Gastroesophageal sphincter (tissue), 4 donors: ENCODE measurements at regions not wholly inside any gene's neighbourhood (a gene's known extent, or its start where the extent isn't known, plus 50 kb on each side); places are given as distances from the start of the nearest gene placed in this dataset.

Source experiments
- ATAC-seq: fragments of 150-250 bp; one replicate; pipeline ENCODE4 v1.9.1; 2016; ENCODE audit warnings: mild to moderate bottlenecking, moderate library complexity
- H3K27ac ChIP-seq, 4 donors: fragments of 200-600 bp; sonication (generic) in 3 of 4; 1 replicate in 3 of 4; 2 replicates in 1 of 4; pipeline ENCODE4 v1.5.1; 2016 to 2019
- H3K27me3 ChIP-seq: fragments of 200-600 bp; sonication (generic); one replicate; pipeline ENCODE4 v1.5.1; 2019
- H3K36me3 ChIP-seq, 2 donors: fragments of 200-600 bp; sonication (generic); one replicate each; pipeline ENCODE4 v1.5.1; 2019; ENCODE audit warnings: control low read depth in 1 of 2
- H3K4me1 ChIP-seq, 3 donors: fragments of 200-600 bp; sonication (generic); 1 replicate in 2 of 3; 2 replicates in 1 of 3; pipeline ENCODE4 v1.5.1; 2016 to 2019; ENCODE audit warnings: control low read depth in 2 of 3
- H3K4me3 ChIP-seq, 2 donors: fragments of 200-600 bp; sonication (generic); one replicate each; pipeline ENCODE4 v1.5.1; 2019; ENCODE audit warnings: mild to moderate bottlenecking in 1 of 2, moderate library complexity in 1 of 2
- H3K9me3 ChIP-seq, 3 donors: fragments of 200-600 bp; sonication (generic); one replicate each; pipeline ENCODE4 v1.5.1; 2017 to 2019; ENCODE audit warnings: control low read depth in 2 of 3
- EP300 ChIP-seq: sonication (generic); formaldehyde crosslinking; IDR thresholded peaks from one replicate; pipeline ENCODE4 v1.6.1; 2017; ENCODE audit warnings: antibody characterized with exemption, mild to moderate bottlenecking
- POLR2A ChIP-seq, 2 donors: fragments of 450-650 bp; IDR thresholded peaks; one replicate each; pipeline ENCODE4 v1.6.1; 2017; ENCODE audit warnings: antibody characterized with exemption in 2 of 2, mild to moderate bottlenecking in 2 of 2, moderate library complexity in 1 of 2
- POLR2AphosphoS5 ChIP-seq: sonication (generic); formaldehyde crosslinking; IDR thresholded peaks from one replicate; pipeline ENCODE4 v1.6.1; 2017; ENCODE audit warnings: antibody characterized with exemption
- WGBS, 2 donors: methylation state at CpG; one replicate each; pipeline ENCODE4 v1.1.5; 2018; ENCODE audit warnings: low coverage in 1 of 2; 5-methylcytosine and 5-hydroxymethylcytosine counted together
- TF ChIP-seq, protein P1 (sequence below), 4 experiments: fragments of 200-600 bp in 2 of 4; fragments of 450-650 bp in 2 of 4; sonication (generic) in 1 of 4; IDR thresholded peaks; one replicate each; pipeline ENCODE4 v1.5.1; 2017 to 2019; ENCODE audit warnings: antibody characterized with exemption in 4 of 4, mild to moderate bottlenecking in 2 of 4, moderate library complexity in 2 of 4

DNA sequence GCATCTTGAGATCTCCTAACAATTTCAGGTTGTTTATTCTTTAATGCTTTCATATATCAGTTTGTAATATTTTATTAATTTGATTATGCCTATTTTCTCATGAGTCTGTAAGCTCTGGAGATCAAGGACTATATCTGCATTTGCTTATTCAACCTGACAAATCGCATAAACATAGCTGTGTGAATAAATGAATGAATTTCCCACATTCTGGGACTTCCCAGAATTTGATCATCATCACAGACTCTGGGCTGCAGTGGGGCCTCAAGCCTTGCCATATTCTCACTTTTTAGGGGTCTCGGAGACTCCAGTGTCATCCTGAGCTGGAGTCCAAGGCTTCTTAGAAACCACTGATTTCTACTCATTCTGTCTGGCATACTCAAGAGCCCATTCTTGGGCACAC, 180.5 kb downstream of the DAD1 start:
- Histone ChIP-seq H3K4me1 (no peaks in the 10 kb centered on the region), H3K27me3 (no peaks in the 10 kb centered on the region), H3K36me3 (no peaks in the 10 kb centered on the region), H3K27ac (no peak overlapping the region), H3K9me3 (no peaks in the 10 kb centered on the region), H3K4me3 (no peak overlapping the region)
- ATAC-seq: no peak
- 100% methylated on average over 1 of the region's 2 CpGs for WGBS, 2 donors
- TF ChIP-seq POLR2A (IDR thresholded peaks at IDR 0.05) (no peak), POLR2AphosphoS5 (no peak), EP300 (no peak)
- TF ChIP-seq, protein P1, sequence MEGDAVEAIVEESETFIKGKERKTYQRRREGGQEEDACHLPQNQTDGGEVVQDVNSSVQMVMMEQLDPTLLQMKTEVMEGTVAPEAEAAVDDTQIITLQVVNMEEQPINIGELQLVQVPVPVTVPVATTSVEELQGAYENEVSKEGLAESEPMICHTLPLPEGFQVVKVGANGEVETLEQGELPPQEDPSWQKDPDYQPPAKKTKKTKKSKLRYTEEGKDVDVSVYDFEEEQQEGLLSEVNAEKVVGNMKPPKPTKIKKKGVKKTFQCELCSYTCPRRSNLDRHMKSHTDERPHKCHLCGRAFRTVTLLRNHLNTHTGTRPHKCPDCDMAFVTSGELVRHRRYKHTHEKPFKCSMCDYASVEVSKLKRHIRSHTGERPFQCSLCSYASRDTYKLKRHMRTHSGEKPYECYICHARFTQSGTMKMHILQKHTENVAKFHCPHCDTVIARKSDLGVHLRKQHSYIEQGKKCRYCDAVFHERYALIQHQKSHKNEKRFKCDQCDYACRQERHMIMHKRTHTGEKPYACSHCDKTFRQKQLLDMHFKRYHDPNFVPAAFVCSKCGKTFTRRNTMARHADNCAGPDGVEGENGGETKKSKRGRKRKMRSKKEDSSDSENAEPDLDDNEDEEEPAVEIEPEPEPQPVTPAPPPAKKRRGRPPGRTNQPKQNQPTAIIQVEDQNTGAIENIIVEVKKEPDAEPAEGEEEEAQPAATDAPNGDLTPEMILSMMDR (IDR thresholded peaks at IDR 0.05): no peak

DNA sequence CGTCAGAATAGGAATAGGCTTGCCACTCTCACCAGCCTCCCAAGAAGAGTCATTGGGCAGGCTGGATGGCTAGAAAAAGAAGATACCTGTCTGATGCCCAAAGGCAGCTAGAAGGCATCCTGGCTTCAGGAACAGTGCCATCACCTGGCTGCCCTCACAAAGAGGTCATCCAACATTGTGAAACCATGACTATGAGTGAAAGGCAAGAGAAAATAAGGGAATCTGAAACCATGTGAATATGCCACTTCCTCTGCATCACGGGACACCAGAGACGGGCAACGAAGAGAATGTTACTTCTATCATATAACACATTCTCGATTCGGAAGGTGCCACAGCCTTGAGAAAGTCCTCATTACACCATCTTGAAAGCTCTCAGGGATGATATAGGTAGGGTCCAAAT, 182.0 kb downstream of the DAD1 start:
- ATAC-seq: no peak
- Histone ChIP-seq H3K4me1 (no peaks in the 10 kb centered on the region), H3K9me3 (no peaks in the 10 kb centered on the region), H3K4me3 (no peak overlapping the region), H3K27ac (no peak overlapping the region), H3K36me3 (no peaks in the 10 kb centered on the region), H3K27me3 (no peaks in the 10 kb centered on the region)
- 84 to 98% methylated on average over 5 of the region's 6 CpGs for WGBS, 2 donors
- no peak for TF ChIP-seq POLR2A (IDR thresholded peaks at IDR 0.05)
- no peak for TF ChIP-seq POLR2AphosphoS5
- TF ChIP-seq EP300: no peak
- TF ChIP-seq, protein P1 (IDR thresholded peaks at IDR 0.05): no peak

DNA sequence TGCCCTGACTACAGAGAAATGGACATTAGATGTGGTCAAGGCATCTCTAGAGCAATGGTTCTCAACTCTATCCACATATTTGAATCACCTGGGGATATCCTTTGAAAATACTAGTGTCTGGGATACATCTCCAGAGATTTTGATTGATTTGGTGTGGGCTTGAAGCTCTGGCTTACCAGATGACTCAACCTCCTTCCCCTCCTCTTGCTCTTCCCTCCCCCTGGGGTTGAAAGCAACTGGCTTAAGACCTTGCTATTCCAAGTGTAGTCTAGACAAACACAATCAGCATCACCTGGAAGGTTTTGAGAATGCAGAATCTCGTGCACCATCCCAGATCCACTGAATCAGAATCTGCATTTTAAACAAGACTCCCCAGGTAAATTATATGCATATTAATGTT, 183.8 kb downstream of the DAD1 start:
- no peak for ATAC-seq
- 50 to 78% methylated on average over 1 of the region's 1 CpG for WGBS, 2 donors
- no peak overlapping the region for H3K4me3 ChIP-seq
- no peaks in the 10 kb centered on the region for H3K36me3 ChIP-seq
- TF ChIP-seq POLR2A (IDR thresholded peaks at IDR 0.05): no peak
- no peak for TF ChIP-seq EP300
- no peak for TF ChIP-seq POLR2AphosphoS5
- TF ChIP-seq, protein P1 (IDR thresholded peaks at IDR 0.05): no peak
- H3K27me3 ChIP-seq: no peaks in the 10 kb centered on the region
- H3K4me1 ChIP-seq: no peaks in the 10 kb centered on the region
- H3K27ac ChIP-seq: no peak overlapping the region
- H3K9me3 ChIP-seq: no peaks in the 10 kb centered on the region

DNA sequence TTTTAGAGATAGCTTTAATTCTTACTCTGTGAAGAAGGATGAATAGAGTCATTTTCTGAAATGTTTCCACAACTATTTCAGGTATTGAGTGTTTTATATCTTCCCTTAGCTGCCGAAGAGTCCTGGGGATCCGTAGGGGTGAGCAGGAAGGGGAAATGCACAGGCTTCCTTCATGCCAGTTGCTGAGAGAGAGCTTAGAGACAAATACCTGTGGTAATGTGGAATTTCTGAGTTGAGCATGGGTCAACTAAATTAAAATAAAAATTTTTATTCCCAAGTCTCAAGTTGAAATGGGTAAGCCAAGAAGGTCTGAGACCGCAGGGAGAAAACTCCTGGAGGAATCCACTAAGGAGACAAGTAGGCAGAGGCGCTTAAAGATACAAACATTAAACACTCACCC, 185.7 kb downstream of the DAD1 start:
- no peak for ATAC-seq
- Histone ChIP-seq H3K4me1 (no peaks in the 10 kb centered on the region), H3K36me3 (no peaks in the 10 kb centered on the region), H3K27ac (no peak overlapping the region), H3K9me3 (no peaks in the 10 kb centered on the region), H3K4me3 (no peak overlapping the region), H3K27me3 (no peaks in the 10 kb centered on the region)
- WGBS, 2 donors: 87 to 92% methylated on average over 4 of the region's 4 CpGs
- no peak for TF ChIP-seq EP300
- TF ChIP-seq, protein P1 (IDR thresholded peaks at IDR 0.05): no peak
- no peak for TF ChIP-seq POLR2A (IDR thresholded peaks at IDR 0.05)
- no peak for TF ChIP-seq POLR2AphosphoS5

DNA sequence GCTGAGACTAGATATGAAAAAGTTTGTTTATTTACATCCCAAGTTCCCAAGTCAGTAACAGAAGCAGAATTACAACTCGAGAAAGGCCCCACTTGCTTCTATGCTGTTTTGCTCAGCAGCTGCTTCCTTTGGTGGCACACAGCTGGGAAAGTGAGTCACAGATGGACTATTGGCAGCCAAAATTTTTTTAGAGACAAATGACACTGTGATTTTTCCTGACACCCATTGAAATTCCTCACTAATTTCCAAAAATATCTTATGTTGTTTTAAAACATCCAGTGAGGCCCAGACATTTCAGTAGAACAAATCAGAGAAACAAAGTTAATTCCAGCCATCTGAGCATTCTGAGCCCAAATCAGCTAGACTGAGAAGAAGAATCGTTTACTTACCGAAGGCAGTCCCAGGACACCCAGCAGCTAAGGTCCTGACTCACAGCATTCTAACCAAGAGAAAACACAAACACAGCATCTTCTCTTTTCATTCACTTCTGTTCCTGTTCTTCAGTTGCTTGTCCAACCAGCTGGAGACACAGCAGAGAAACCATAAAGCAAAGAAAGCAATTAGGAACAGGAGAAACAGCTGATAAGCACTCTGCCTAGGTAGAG, 188.3 kb downstream of the DAD1 start:
- 22 to 58% methylated on average over 3 of the region's 3 CpGs for WGBS, 2 donors
- peak; percentile 53 for ATAC-seq
- H3K27ac ChIP-seq: peak overlapping the region in 3 of 4 donors; percentile 17 to 26 (median 21)

More for the DNA sequence above, 188.3 kb downstream of the DAD1 start:
- H3K9me3 ChIP-seq: no peaks in the 10 kb centered on the region
- TF ChIP-seq POLR2AphosphoS5 (no peak), EP300 (no peak), POLR2A (IDR thresholded peaks at IDR 0.05) (no peak)
- TF ChIP-seq, protein P1 (IDR thresholded peaks at IDR 0.05): no peak
- H3K27me3 ChIP-seq: no peaks in the 10 kb centered on the region
- no peak overlapping the region for H3K4me3 ChIP-seq
- H3K36me3 ChIP-seq: no peaks in the 10 kb centered on the region
- no peaks in the 10 kb centered on the region for H3K4me1 ChIP-seq
